ENCODE measurements at regions not wholly inside any gene's neighbourhood (a gene's known extent, or its start where the extent isn't known, plus 50 kb on each side); places are given as distances from the start of the nearest gene placed in this dataset.
A peak's percentile ranks its signal among the peaks of the same experiment; 100 is the strongest.
"Not testable (repeated sequence)": the region's sequence is repeated elsewhere in the genome, so short reads cannot be mapped to it uniquely, and the experiment has no call there.

GRCh38 chr12:47367912-47368537 lies 288.3 kb upstream of the AMIGO2 start:
- no peak for DNase-seq

DNA sequence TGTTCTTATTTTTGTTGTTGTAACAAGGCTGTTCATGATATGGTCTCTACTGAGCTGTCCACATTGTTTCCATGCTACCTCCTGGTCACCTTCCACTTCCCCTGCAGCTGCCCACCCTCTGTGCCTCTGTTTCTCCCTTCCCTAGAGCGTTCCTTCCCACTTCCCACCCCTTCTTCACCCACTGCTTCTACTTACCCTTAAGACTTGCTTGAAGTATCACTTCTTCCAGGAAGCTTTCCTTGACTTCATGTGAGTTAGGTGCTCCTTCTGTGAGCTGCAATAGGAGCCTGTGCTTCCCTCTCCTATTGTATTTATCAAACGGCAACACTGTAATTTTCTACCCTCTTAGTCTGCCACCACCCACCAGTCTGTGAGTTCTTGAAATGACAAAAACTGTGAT lies 286.8 kb upstream of the AMIGO2 start:
- no peak for DNase-seq

- DNase-seq = no peak
Measured at GRCh38 chr12:47366157-47366556, 286.4 kb upstream of the AMIGO2 start.

GRCh38 chr12:47365443-47366076 lies 285.8 kb upstream of the AMIGO2 start:
- not testable (repeated sequence) for DNase-seq

GRCh38 chr12:47364261-47364660 lies 284.5 kb upstream of the AMIGO2 start:
- DNase-seq = no peak

DNA sequence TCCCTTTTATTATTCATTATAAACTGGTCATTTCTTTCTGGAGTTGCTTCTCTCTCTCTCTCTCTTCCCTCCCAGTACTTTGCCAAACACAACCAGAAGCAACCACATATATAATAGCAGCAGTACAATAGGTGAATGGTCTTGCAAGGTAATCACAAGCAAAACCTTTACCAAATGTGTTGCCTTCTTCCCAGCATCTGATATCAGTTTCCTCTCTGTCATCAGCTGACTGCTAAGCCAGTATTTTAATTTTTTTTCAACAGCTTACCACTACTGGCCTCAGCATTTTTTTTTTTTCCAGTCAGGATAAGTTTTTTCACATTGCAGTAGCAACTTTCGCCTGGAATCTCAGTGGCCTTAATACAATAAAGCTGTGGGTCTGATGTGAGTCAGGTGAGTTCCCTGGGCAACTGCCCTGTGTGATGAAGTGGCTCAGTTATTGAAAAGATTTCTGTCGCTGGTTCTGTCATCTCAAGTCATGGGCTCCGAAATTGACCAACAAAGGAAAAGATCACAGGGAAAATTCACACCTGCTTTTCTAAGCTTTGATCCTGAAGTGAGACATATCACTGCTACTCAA lies 282.5 kb upstream of the AMIGO2 start:
- no peak for DNase-seq

GRCh38 chr12:47361389-47362021 lies 281.7 kb upstream of the AMIGO2 start:
- no peak for DNase-seq

DNA sequence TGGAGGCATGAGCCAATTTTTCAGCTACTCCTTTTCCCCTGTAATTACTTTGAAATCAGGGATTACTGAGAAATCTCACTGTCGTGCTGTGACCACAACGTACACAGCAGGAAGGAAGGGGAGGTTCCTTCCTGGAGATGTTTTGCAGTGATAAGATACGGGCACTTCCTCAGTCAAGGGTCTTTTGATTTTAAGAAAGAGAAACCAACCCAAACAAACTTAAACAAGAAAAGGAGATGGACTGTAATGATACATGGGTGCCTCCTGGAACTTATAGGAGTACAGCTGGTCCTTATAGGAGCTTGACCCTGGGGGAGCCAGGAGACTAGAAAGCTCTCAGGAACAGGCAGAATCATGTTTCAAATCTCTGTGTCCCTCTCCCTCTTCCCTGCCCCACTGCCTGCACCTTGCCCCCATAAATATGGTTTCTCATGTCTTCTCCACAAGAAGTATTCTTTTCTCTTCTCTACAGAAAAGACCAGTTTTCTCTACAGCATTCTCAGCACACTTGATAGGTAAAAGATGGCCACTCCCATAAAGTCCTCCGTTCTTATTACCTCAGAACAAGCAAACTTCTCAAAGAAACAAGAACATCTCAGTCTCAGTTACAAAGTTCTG lies 281.1 kb upstream of the AMIGO2 start:
- no peak for DNase-seq

DNA sequence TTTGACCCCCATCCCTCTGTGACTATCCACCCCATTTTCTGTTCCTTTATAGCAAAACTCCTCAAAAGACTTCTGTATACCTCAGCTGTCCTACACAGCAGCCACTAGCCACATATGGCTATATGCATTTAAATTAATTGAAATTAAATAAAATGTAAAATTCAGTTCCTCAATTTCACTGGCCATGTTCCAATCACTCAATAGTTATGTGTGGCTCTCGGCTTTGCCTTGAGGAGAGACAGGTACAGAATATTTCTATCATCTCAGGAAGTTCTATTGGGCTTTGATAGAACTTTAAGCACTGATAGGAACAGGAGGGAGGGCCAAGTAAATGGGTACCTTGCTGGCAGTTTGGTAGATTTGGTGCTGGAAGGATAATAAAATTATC lies 280.3 kb upstream of the AMIGO2 start:
- no peak for DNase-seq

GRCh38 chr12:47359310-47360092 lies 279.7 kb upstream of the AMIGO2 start:
- no peak for DNase-seq

GRCh38 chr12:47357006-47357405 lies 277.2 kb upstream of the AMIGO2 start:
- not testable (repeated sequence) for DNase-seq

- DNase-seq = no peak
Measured at GRCh38 chr12:47356129-47356700, 276.5 kb upstream of the AMIGO2 start.

- no peak for DNase-seq
Measured at GRCh38 chr12:47353508-47353907, 273.7 kb upstream of the AMIGO2 start.

- DNase-seq = no peak
Measured at GRCh38 chr12:47352067-47352466, 272.3 kb upstream of the AMIGO2 start.

GRCh38 chr12:47351526-47351925 lies 271.8 kb upstream of the AMIGO2 start:
- DNase-seq = no peak

DNA sequence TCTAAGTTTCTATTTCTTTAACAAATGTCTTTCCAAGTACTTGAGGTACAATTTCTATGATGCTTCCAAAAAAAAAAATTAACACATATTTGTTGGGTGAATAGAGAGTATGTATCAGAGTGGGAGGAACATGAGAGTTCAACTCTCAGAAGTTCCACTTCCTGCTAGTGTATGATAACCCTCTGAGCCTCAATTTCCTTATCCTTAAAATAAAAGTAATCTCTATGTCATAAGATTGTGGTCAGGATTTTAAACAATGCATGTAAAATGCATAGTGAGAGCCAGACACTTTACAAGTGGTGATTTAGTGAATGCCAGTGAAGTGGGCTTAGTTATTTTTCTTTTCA lies 270.3 kb upstream of the AMIGO2 start:
- DNase-seq = peak; percentile 30

GRCh38 chr12:47349137-47350061 lies 269.6 kb upstream of the AMIGO2 start:
- DNase-seq = no peak

- DNase-seq = no peak
Measured at GRCh38 chr12:47348206-47348605, 268.4 kb upstream of the AMIGO2 start.

DNA sequence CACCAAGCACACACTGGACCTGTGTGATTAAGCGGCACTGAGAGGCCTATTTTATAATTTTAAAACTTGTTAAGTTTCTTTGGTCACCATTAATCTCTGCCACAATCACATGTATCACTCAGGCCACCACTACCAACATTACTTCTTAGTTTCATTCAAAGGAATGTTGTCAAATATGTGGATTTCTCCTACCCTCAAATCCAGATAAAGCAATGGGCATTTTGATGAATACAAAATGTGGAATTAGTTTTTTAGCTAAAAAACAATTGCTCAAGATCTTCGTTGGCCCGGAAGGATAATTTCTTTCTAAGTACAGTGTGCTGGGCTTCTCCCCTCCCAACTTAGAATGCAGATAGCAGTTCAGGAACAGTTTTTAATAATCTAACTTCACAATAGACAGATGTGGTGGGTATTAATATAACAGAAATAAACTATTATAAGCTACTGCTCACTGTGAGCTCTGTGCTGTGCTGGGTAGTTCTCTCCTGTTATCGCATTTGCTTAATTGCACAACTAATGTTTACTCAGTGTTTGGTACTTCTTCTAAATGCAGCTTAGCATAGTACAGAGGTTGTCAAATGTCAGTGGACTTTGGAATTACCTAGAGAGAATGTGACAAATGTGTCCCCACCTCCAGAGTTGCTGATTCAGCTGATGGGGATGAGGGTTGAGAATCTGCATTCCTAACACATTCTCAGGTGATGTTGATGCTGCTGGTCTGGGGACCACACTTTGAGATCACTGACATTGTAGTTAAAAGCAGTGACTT lies 266.7 kb upstream of the AMIGO2 start:
- no peak for DNase-seq

Measured in fibroblast of upper back skin (primary cell).